VCaP (cell line): ENCODE measurements at regions not wholly inside any gene's neighbourhood (a gene's known extent, or its start where the extent isn't known, plus 50 kb on each side); places are given as distances from the start of the nearest gene placed in this dataset.
"Not testable (repeated sequence)": the region's sequence is repeated elsewhere in the genome, so short reads cannot be mapped to it uniquely, and the experiment has no call there.

ENCODE experiments used
- H3K27ac ChIP-seq: fragments of 450-650 bp; 2 replicates; pipeline ENCODE4 v1.5.1; 2017
- CTCF ChIP-seq: fragments of 450-650 bp; conservative IDR thresholded peaks from 2 replicates; pipeline ENCODE4 v1.5.1; 2017; ENCODE audit warnings: mild to moderate bottlenecking, moderate library complexity

- no peak for TF ChIP-seq CTCF
- no peak overlapping the region for H3K27ac ChIP-seq
These were observed 468.9 kb downstream of the DTWD2 start for GRCh38 chr5:118519466-118519865.

DNA sequence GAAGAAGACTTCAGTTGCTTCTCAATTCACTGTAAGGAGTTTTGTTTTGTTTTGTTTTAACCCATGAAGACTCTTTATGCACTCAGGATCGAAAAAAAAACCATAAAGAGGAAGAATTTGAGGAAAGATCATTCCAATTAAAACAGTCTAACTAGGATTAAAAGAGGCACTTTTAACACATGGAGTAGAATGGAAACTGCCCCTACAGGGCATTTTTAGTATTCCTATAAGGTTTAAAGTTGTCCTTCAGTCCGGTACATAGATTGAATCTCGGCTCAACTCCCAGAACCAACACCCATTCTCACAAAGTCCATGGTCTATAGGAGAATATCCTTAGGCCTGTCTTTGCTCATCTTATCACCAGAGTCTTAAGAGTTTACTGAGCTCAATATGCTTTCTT, 469.6 kb downstream of the DTWD2 start:
- H3K27ac ChIP-seq: no peak overlapping the region
- no peak for TF ChIP-seq CTCF

DNA sequence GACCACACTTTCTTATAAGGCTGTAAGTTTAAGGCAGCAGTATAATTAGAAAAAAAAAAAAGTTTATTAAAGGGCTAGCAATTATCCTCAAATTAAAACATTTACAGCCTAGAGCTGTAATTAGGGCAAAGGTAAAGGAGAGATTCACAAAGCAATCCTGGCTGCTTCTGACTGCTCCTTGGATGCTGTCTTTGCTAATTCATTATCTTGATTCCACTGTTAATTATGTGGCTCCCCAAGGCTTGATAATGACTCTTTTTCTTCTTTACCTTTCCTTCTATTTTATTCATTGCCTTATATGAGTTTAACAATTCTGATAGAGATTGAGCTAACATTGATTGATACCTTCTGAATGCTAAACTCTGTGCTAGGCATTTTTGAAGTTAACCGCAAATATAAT, 476.5 kb downstream of the DTWD2 start:
- no peak overlapping the region for H3K27ac ChIP-seq
- TF ChIP-seq CTCF: no peak

- H3K27ac ChIP-seq: no peak overlapping the region
- no peak for TF ChIP-seq CTCF
These were observed 482.0 kb downstream of the DTWD2 start for GRCh38 chr5:118506217-118506852.

- not testable (repeated sequence) for H3K27ac ChIP-seq
These were observed 486.1 kb downstream of the DTWD2 start for GRCh38 chr5:118502232-118502631.

DNA sequence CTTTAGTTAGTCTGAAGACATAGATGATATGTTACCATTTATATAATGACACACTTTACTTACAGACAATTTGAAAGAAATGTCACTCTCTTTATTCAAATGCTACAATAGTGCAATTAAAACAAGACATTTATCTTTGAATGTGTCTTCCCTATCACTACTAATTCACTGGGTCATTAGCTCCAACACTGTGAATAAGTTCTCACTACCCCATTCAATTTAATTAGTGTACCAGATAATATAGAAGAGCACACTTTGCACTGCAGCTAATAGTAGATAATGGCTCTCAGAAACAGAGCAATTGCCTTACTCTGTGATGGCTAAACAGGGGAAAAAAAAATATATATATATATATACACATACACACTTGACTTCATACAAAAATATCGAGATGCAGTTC, 497.0 kb downstream of the DTWD2 start:
- TF ChIP-seq CTCF: no peak
- H3K27ac ChIP-seq: no peak overlapping the region

- H3K27ac ChIP-seq: no peak overlapping the region
- no peak for TF ChIP-seq CTCF
These were observed 501.6 kb downstream of the DTWD2 start for GRCh38 chr5:118486647-118487225.

DNA sequence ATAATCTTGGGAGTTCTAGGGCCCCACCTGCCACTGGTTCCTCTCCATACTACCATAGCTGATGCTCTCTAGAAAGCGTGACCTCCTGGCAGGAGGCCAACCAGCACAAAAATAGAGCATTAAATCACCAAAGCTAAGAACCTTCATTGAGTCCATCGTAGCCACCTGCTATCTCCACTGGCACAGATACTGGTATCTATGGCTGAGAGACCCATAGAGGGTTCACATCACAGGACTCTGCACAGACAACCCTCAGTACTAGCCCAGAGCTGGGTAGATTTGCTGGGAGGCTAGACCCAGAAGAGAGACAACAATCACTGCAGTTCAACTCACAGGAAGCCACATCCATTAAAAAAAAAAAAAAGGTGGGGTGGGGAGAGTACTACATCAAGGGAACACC, 509.1 kb downstream of the DTWD2 start:
- no peak overlapping the region for H3K27ac ChIP-seq
- no peak for TF ChIP-seq CTCF
